NCI-H1436 (cell line): ENCODE measurements at regions not wholly inside any gene's neighbourhood (a gene's known extent, or its start where the extent isn't known, plus 50 kb on each side); places are given as distances from the start of the nearest gene placed in this dataset.

Source experiments
- DNase-seq: peaks from one replicate; lab custom pipeline; 2025; lab: John Stamatoyannopoulos, UW

GRCh38 chr1:199283794-199284193 lies 645.0 kb downstream of the PTPRC start:
- DNase-seq = no peak

GRCh38 chr1:199287206-199287605 lies 648.4 kb downstream of the PTPRC start:
- DNase-seq = no peak

GRCh38 chr1:199287647-199288046 lies 648.8 kb downstream of the PTPRC start:
- DNase-seq = no peak

- DNase-seq = no peak
Observed at GRCh38 chr1:199290186-199290585, 651.3 kb downstream of the PTPRC start.

- no peak for DNase-seq
Observed at GRCh38 chr1:199291022-199291740, 652.3 kb downstream of the PTPRC start.

GRCh38 chr1:199292896-199293295 lies 654.1 kb downstream of the PTPRC start:
- no peak for DNase-seq

- peak; percentile 10 for DNase-seq
Observed at GRCh38 chr1:199295107-199295506, 656.3 kb downstream of the PTPRC start.

GRCh38 chr1:199297174-199297573 lies 658.3 kb downstream of the PTPRC start:
- DNase-seq = no peak

GRCh38 chr1:199297887-199298286 lies 659.0 kb downstream of the PTPRC start:
- no peak for DNase-seq

GRCh38 chr1:199298825-199299224 lies 660.0 kb downstream of the PTPRC start:
- DNase-seq = no peak

GRCh38 chr1:199301472-199302217 lies 662.8 kb downstream of the PTPRC start:
- DNase-seq = no peak

GRCh38 chr1:199302554-199302953 lies 663.7 kb downstream of the PTPRC start:
- no peak for DNase-seq

GRCh38 chr1:199303035-199303434 lies 664.2 kb downstream of the PTPRC start:
- DNase-seq = no peak

GRCh38 chr1:199305053-199305452 lies 666.2 kb downstream of the PTPRC start:
- DNase-seq = no peak

GRCh38 chr1:199307496-199308264 lies 668.8 kb downstream of the PTPRC start:
- no peak for DNase-seq

- DNase-seq = no peak
Observed at GRCh38 chr1:199308349-199308846, 669.6 kb downstream of the PTPRC start.

- DNase-seq = no peak
Observed at GRCh38 chr1:199310708-199311107, 671.9 kb downstream of the PTPRC start.

- no peak for DNase-seq
Observed at GRCh38 chr1:199311478-199312262, 672.8 kb downstream of the PTPRC start.

- DNase-seq = no peak
Observed at GRCh38 chr1:199312626-199313025, 673.8 kb downstream of the PTPRC start.

GRCh38 chr1:199313444-199313843 lies 674.6 kb downstream of the PTPRC start:
- no peak for DNase-seq

GRCh38 chr1:199319341-199319740 lies 680.5 kb downstream of the PTPRC start:
- no peak for DNase-seq

GRCh38 chr1:199322278-199322677 lies 683.4 kb downstream of the PTPRC start:
- DNase-seq = no peak
